GM13977 (cell line): ENCODE measurements at regions not wholly inside any gene's neighbourhood (a gene's known extent, or its start where the extent isn't known, plus 50 kb on each side); places are given as distances from the start of the nearest gene placed in this dataset.

Source experiments
- DNase-seq: peaks from one replicate; pipeline ENCODE4 v3.0.0; 2012; ENCODE audit warnings: low spot score
- in situ Hi-C: fragments of 300-500 bp; cut with MboI; formaldehyde crosslinking; loops from one replicate; pipeline ENCODE4 v1.12.0; 2022; ENCODE audit warnings: low sequenced_read_pairs, low pct_unique_long_range_greater_than_20kb, mixed read lengths, inconsistent platforms; ENCODE audit not compliant: unreplicated experiment
- TF ChIP-seq, protein P1 (sequence below): IDR thresholded peaks from 2 replicates; pipeline ENCODE4 v1.5.1; 2012; ENCODE audit warnings: mild to moderate bottlenecking, control low read depth; ENCODE audit not compliant: insufficient read depth; ENCODE audit errors: extremely low read depth, missing control alignments

DNA sequence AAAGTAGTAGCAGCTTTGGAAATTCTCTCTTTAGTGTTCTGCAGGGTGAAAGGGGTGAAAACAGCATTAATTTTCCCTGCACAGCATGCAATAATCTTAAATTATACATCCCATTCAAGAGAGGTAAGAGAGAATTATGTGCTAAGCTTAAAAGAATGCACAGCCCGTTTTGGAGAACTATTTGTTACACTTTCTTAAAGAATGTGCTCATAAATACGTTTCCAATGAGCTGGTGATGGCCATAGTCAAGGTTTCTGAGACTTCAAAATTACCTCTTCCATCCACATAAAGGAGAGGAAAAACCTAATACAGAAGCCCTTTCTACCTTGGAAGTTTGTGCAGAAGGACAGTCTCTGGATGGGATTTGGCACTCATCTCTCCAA is 766.7 kb upstream of the TENM3 start:
- TF ChIP-seq, protein P1, sequence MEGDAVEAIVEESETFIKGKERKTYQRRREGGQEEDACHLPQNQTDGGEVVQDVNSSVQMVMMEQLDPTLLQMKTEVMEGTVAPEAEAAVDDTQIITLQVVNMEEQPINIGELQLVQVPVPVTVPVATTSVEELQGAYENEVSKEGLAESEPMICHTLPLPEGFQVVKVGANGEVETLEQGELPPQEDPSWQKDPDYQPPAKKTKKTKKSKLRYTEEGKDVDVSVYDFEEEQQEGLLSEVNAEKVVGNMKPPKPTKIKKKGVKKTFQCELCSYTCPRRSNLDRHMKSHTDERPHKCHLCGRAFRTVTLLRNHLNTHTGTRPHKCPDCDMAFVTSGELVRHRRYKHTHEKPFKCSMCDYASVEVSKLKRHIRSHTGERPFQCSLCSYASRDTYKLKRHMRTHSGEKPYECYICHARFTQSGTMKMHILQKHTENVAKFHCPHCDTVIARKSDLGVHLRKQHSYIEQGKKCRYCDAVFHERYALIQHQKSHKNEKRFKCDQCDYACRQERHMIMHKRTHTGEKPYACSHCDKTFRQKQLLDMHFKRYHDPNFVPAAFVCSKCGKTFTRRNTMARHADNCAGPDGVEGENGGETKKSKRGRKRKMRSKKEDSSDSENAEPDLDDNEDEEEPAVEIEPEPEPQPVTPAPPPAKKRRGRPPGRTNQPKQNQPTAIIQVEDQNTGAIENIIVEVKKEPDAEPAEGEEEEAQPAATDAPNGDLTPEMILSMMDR, result no peak
- DNase-seq, result no peak
- in situ Hi-C loops, result no loop called here

DNA sequence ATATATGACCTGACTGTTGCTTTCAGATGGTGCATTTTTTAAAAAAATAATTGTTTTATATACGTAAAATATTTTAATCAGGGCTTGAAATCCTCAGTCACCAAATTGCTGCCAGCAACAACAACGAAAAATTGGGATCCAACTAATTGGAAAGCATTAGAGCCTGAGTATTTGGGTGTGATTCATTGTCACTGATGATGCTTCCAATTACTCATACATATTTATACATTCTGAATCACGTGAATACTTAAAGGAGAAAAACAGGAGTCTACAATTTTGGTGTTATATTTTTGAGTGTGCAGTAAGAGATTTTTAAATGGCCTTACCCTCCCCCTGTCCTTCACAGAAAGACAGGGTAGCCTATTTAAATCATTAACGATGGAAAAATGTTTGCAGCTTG is 765.6 kb upstream of the TENM3 start:
- no peak for DNase-seq
- TF ChIP-seq, protein P1, result no peak
- in situ Hi-C loops, result no loop called here

DNA sequence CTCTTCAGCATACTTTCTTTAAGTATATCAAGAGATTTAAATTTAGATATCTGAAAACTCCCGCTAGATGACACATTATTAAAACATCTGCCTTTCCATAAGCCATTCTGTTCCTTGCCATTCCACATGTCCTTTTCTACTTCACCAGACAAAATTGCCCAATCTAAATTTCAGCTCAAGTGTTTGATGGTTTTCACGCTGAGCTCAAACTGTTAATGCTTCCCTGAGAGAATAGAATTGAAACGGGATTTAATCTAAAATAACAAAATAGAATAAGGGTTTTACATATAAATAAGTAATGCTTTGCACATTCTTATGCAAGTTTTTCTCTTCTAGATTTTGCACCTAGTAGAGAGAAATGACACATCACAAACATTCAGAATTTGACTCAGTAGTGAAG is 764.5 kb upstream of the TENM3 start:
- TF ChIP-seq, protein P1, result no peak
- in situ Hi-C loops, result no loop called here
- no peak for DNase-seq

DNA sequence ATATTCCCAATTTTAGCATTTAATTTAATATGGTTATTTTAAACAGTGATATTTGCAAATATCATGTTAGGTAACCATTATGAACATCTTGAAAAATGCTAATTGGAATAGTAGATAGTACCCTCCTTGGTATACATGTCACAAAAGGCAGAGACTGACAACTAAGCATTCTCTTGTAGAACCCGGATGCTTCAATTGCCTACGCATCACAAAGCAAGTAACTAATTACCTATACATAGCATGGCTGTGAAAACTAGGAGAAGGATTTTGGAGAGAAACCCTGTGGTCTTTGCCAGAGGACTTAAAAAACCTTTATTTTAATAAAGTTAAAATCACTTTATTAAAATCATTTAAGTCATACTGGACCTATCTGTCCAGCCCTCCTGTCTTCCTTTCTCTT is 764.1 kb upstream of the TENM3 start:
- TF ChIP-seq, protein P1, result no peak
- no peak for DNase-seq
- in situ Hi-C loops, result no loop called here

DNA sequence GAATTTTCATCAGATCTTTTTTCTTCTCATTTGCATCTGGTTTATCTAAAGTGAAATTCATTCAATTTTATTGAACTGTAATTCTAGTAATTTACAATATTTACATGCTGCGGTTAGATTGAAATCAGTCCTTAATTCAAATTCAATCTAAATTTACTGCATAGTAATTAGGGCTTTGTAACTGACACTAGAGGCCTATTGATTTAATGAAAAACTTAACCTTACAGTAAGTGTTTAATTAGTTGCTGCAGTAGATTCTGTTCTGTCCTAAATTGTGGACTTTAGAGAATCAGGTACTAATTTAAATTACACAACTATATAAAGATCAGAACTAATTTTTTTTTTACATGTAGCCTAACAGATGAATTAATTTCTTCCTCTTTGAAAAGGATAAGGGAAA is 758.8 kb upstream of the TENM3 start:
- in situ Hi-C loops, result no loop called here
- no peak for DNase-seq

DNA sequence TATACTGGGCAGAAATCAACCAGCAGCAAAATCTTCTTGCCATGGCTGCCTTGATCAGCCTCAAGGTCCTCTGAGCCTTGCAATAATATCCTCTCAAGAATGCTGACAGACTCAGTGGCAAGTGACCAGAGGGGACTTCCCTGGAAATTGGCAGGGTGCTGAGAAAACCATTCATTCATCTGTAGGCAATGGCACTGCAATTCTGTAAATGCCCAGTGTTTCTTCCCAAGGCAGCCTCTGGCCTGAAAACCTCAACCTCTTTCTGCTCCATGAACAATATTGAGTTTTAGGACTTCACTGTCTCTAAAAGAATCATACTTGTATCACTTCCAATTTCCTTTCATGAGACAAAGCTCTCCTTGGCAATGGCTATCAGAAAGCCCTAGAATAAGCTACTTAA is 754.3 kb upstream of the TENM3 start:
- TF ChIP-seq, protein P1, result no peak
- in situ Hi-C loops, result no loop called here
- DNase-seq, result no peak

More for the DNA sequence above, 758.8 kb upstream of the TENM3 start:
- TF ChIP-seq, protein P1, result no peak

DNA sequence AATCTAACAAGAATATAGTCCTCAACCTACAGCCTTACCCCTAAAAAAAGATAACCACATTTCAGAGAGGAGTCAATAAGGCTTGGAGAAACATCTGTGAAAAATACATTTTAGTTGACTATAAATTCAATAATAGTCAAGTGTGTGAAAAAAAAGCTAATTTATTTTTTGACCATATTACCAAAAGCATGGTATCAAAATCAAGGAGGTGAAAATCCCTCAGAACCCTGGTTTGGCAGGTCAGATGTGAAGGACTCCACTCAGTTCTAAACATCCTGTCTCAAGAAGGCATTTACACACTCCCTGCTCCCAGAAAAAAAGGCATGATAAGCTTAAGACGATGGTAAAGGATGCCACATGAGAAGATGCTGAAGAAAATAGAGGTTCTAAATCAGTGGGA is 745.1 kb upstream of the TENM3 start:
- TF ChIP-seq, protein P1, result no peak
- no peak for DNase-seq
- in situ Hi-C loops, result no loop called here
